ENCODE measurements at regions not wholly inside any gene's neighbourhood (a gene's known extent, or its start where the extent isn't known, plus 50 kb on each side); places are given as distances from the start of the nearest gene placed in this dataset.
"Not testable (repeated sequence)": the region's sequence is repeated elsewhere in the genome, so short reads cannot be mapped to it uniquely, and the experiment has no call there.

DNA sequence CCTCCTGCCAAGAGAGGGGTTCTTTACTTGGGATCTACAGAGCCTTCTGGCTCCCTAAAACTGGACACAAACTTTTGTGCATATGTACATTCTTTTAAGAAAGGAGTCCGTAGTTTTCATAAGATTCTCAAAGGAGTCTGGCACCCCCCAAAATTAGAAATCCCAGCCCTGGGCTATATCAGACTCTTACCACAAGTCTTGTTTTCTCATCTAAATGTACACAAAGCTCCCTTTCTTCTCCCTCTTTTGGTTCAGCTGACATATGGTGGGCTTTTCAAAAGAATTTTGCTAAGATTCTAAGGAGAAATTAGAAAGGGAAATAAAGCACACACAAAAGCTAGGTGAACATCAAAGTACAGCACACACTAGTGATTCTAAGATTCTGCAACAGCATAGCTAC, 114.4 kb downstream of the ENC1 start:
- no peak for TF ChIP-seq CTCF (IDR thresholded peaks at IDR 0.05; ENCODE audit: low read depth, low read length)
- in situ Hi-C loops (cut with HindIII; ENCODE audit: low sequenced_read_pairs): no loop called here
- DNase-seq (ENCODE audit: low read depth, low spot score): no peak
- no peak overlapping the region for H3K4me3 ChIP-seq (ENCODE audit: low read depth, low read length)

DNA sequence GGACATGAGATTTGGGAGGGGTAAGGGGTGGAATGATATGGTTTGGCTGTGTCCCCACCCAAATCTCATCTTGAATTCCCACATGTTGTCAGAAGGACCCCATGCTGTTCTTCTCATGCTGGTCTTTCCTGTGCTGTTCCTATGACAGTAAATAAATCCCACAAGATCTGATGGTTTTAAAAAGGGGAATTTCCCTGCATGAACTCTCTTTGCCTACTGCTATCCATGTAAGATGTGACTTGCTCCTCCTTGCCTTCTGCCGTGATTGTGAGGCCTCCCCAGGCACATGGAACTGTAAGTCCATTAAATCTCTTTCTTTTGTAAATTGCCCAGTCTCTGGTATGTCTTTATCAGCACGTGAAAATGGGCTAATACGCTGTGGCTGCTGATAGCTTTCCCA, 115.8 kb downstream of the ENC1 start:
- DNase-seq (ENCODE audit: low read depth, low spot score): not testable (repeated sequence)

GRCh38 chr5:74523698-74524097, 116.8 kb downstream of the ENC1 start:
- H3K4me3 ChIP-seq (ENCODE audit: low read depth, low read length); in situ Hi-C loops (cut with HindIII; ENCODE audit: low sequenced_read_pairs); DNase-seq (ENCODE audit: low read depth, low spot score): not testable (repeated sequence)

More for the DNA sequence above, 115.8 kb downstream of the ENC1 start:
- H3K4me3 ChIP-seq (ENCODE audit: low read depth, low read length); in situ Hi-C loops (cut with HindIII; ENCODE audit: low sequenced_read_pairs): not testable (repeated sequence)

- in situ Hi-C loops (cut with HindIII; ENCODE audit: low sequenced_read_pairs); H3K4me3 ChIP-seq (ENCODE audit: low read depth, low read length); DNase-seq (ENCODE audit: low read depth, low spot score): not testable (repeated sequence)
These were observed 117.7 kb downstream of the ENC1 start for GRCh38 chr5:74522838-74523237.

- no peak for TF ChIP-seq CTCF (IDR thresholded peaks at IDR 0.05; ENCODE audit: low read depth, low read length)
- in situ Hi-C loops (cut with HindIII; ENCODE audit: low sequenced_read_pairs): no loop called here
- no peak for DNase-seq (ENCODE audit: low read depth, low spot score)
- no peak overlapping the region for H3K4me3 ChIP-seq (ENCODE audit: low read depth, low read length)
These were observed 119.1 kb downstream of the ENC1 start for GRCh38 chr5:74521401-74521800.

- TF ChIP-seq CTCF (IDR thresholded peaks at IDR 0.05; ENCODE audit: low read depth, low read length): no peak
- in situ Hi-C loops (cut with HindIII; ENCODE audit: low sequenced_read_pairs): no loop called here
- no peak overlapping the region for H3K4me3 ChIP-seq (ENCODE audit: low read depth, low read length)
- no peak for DNase-seq (ENCODE audit: low read depth, low spot score)
These were observed 120.8 kb downstream of the ENC1 start for GRCh38 chr5:74519679-74520078.

GRCh38 chr5:74519161-74519571, 121.4 kb downstream of the ENC1 start:
- TF ChIP-seq CTCF (IDR thresholded peaks at IDR 0.05; ENCODE audit: low read depth, low read length): no peak

GRCh38 chr5:74517700-74518099, 122.8 kb downstream of the ENC1 start:
- TF ChIP-seq CTCF (IDR thresholded peaks at IDR 0.05; ENCODE audit: low read depth, low read length): no peak
- H3K4me3 ChIP-seq (ENCODE audit: low read depth, low read length): no peak overlapping the region
- DNase-seq (ENCODE audit: low read depth, low spot score): peak; percentile 90
- in situ Hi-C loops (cut with HindIII; ENCODE audit: low sequenced_read_pairs): no loop called here

More at GRCh38 chr5:74519161-74519571, 121.4 kb downstream of the ENC1 start:
- H3K4me3 ChIP-seq (ENCODE audit: low read depth, low read length): no peak overlapping the region
- in situ Hi-C loops (cut with HindIII; ENCODE audit: low sequenced_read_pairs): no loop called here
- peak; percentile 56 for DNase-seq (ENCODE audit: low read depth, low spot score)

Measured in astrocyte of the spinal cord (primary cell).